ENCODE measurements at regions not wholly inside any gene's neighbourhood (a gene's known extent, or its start where the extent isn't known, plus 50 kb on each side); places are given as distances from the start of the nearest gene placed in this dataset.

GRCh38 chr1:219302697-219303096 lies 129.0 kb downstream of the LYPLAL1 start:
- TF ChIP-seq, protein P1, sequence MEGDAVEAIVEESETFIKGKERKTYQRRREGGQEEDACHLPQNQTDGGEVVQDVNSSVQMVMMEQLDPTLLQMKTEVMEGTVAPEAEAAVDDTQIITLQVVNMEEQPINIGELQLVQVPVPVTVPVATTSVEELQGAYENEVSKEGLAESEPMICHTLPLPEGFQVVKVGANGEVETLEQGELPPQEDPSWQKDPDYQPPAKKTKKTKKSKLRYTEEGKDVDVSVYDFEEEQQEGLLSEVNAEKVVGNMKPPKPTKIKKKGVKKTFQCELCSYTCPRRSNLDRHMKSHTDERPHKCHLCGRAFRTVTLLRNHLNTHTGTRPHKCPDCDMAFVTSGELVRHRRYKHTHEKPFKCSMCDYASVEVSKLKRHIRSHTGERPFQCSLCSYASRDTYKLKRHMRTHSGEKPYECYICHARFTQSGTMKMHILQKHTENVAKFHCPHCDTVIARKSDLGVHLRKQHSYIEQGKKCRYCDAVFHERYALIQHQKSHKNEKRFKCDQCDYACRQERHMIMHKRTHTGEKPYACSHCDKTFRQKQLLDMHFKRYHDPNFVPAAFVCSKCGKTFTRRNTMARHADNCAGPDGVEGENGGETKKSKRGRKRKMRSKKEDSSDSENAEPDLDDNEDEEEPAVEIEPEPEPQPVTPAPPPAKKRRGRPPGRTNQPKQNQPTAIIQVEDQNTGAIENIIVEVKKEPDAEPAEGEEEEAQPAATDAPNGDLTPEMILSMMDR (IDR thresholded peaks at IDR 0.05): no peak
- TF ChIP-seq ZNF396 (CRISPR knock-in tag; IDR thresholded peaks at IDR 0.05; ENCODE audit: borderline replicate concordance): no peak
- TF ChIP-seq ZNF263 (CRISPR knock-in tag; IDR thresholded peaks at IDR 0.05; ENCODE audit: low read depth): no peak
- no peak for TF ChIP-seq SP1 (CRISPR knock-in tag; conservative IDR thresholded peaks at IDR 0.05)
- TF ChIP-seq, protein P2, sequence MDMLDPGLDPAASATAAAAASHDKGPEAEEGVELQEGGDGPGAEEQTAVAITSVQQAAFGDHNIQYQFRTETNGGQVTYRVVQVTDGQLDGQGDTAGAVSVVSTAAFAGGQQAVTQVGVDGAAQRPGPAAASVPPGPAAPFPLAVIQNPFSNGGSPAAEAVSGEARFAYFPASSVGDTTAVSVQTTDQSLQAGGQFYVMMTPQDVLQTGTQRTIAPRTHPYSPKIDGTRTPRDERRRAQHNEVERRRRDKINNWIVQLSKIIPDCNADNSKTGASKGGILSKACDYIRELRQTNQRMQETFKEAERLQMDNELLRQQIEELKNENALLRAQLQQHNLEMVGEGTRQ (CRISPR knock-in tag; IDR thresholded peaks at IDR 0.05): no peak
- TF ChIP-seq TEAD4 (CRISPR knock-in tag; IDR thresholded peaks at IDR 0.05): no peak
- no peak for TF ChIP-seq IRF2 (CRISPR knock-in tag; IDR thresholded peaks at IDR 0.05; ENCODE audit: borderline replicate concordance, low read depth)
